ENCODE measurements at regions not wholly inside any gene's neighbourhood (a gene's known extent, or its start where the extent isn't known, plus 50 kb on each side); places are given as distances from the start of the nearest gene placed in this dataset.

DNA sequence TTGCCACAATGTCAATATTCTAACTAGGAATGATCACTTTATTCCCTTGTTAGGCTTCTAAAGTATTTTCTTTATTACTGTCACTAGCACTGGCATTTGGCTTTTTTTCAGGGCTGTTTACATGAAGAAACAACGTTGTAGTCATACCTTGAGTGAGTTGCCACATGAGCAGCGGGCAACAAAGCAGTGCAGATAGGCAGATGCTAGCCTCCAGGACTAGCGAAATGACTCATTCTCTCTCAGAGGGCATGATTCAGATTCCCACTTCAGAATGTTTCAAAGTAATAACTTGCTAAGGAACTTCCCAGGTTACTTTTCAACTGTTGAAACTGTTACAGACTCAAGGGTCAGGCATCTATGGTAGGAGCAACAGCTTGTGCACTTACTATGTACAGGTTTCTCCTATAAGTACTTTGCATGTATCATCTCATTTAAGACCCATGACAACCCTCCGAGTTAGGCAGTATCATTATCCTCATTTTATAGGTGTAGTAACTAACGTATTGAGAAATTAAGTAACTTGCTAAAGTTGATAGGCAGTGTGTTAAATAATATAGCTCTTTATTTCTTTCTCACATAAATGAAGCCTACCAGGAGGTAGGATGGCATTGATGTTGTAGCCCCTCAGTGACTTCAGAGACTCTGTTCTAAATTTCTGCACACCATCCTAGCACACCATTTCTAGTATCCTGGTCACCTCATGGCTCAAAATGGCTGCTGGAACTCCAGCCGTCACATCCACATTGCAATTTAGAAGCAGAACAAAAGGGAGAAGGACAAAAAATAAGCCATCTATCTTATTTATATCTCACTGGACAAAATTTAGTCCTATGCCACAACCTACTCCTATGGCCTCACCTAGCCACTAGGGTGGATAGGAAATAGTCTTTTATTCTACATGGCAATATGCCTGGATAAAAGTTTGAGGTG is 83.3 kb downstream of the ICOS start:
- no peaks in the 10 kb centered on the region for H3K9me3 ChIP-seq (ENCODE audit: control insufficient read depth, insufficient read depth, low read length)
- DNase-seq (peak in 1 of 2 donors; percentile 13), ATAC-seq (no peak)
- no peaks in the 10 kb centered on the region for H3K4me1 ChIP-seq (ENCODE audit: control insufficient read depth, insufficient read depth, low read length)
- H3K27me3 ChIP-seq (ENCODE audit: control insufficient read depth, insufficient read depth, low read length) = no peaks in the 10 kb centered on the region
- intact Hi-C loops (cut with micrococcal nuclease) = no loop called here
- Mint-ChIP-seq H3K4me3 (no peak overlapping the region), H3K9me3 (peaks cover 0 to 2% of the 10 kb centered on the region in 2 donors), H3K36me3 (no peaks in the 10 kb centered on the region), H3K27me3 (ENCODE audit: low read depth in 2 of 2) (peaks cover 4 to 13% of the 10 kb centered on the region in 2 donors), H3K4me1 (peaks cover 5 to 6% of the 10 kb centered on the region in 2 donors), H3K27ac (no peak overlapping the region)
- no peak overlapping the region for H3K27ac ChIP-seq (ENCODE audit: low read length)
- H3K36me3 ChIP-seq (ENCODE audit: control insufficient read depth, insufficient read depth, low read length) = no peaks in the 10 kb centered on the region
- TF ChIP-seq, protein P1, sequence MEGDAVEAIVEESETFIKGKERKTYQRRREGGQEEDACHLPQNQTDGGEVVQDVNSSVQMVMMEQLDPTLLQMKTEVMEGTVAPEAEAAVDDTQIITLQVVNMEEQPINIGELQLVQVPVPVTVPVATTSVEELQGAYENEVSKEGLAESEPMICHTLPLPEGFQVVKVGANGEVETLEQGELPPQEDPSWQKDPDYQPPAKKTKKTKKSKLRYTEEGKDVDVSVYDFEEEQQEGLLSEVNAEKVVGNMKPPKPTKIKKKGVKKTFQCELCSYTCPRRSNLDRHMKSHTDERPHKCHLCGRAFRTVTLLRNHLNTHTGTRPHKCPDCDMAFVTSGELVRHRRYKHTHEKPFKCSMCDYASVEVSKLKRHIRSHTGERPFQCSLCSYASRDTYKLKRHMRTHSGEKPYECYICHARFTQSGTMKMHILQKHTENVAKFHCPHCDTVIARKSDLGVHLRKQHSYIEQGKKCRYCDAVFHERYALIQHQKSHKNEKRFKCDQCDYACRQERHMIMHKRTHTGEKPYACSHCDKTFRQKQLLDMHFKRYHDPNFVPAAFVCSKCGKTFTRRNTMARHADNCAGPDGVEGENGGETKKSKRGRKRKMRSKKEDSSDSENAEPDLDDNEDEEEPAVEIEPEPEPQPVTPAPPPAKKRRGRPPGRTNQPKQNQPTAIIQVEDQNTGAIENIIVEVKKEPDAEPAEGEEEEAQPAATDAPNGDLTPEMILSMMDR (IDR thresholded peaks at IDR 0.05) = no peak
- no peak overlapping the region for H3K4me3 ChIP-seq (ENCODE audit: low read length)
- 75% methylated on average over 4 of the region's 6 CpGs for WGBS (ENCODE audit: insufficient coverage)

GRCh38 chr2:204021290-204022081 is 84.9 kb downstream of the ICOS start:
- Histone ChIP-seq H3K27me3 (ENCODE audit: control insufficient read depth, insufficient read depth, low read length) (no peaks in the 10 kb centered on the region), H3K4me1 (ENCODE audit: control insufficient read depth, insufficient read depth, low read length) (no peaks in the 10 kb centered on the region), H3K9me3 (ENCODE audit: control insufficient read depth, insufficient read depth, low read length) (no peaks in the 10 kb centered on the region), H3K27ac (ENCODE audit: low read length) (no peak overlapping the region), H3K36me3 (ENCODE audit: control insufficient read depth, insufficient read depth, low read length) (no peaks in the 10 kb centered on the region), H3K4me3 (ENCODE audit: low read length) (no peak overlapping the region)
- Mint-ChIP-seq H3K27ac (no peak overlapping the region), H3K9me3 (no peaks in the 10 kb centered on the region), H3K36me3 (no peaks in the 10 kb centered on the region), H3K4me1 (peaks cover 0 to 3% of the 10 kb centered on the region in 2 donors), H3K4me3 (no peak overlapping the region), H3K27me3 (ENCODE audit: low read depth in 2 of 2) (peaks cover 8 to 13% of the 10 kb centered on the region in 2 donors)
- TF ChIP-seq, protein P1 (IDR thresholded peaks at IDR 0.05) = no peak
- WGBS (ENCODE audit: insufficient coverage) = 100% methylated on average over 3 of the region's 5 CpGs
- DNase-seq (no peak), ATAC-seq (no peak)
- intact Hi-C loops (cut with micrococcal nuclease) = no loop called here

- Histone ChIP-seq H3K27ac (ENCODE audit: low read length) (no peak overlapping the region), H3K27me3 (ENCODE audit: control insufficient read depth, insufficient read depth, low read length) (no peaks in the 10 kb centered on the region), H3K4me1 (ENCODE audit: control insufficient read depth, insufficient read depth, low read length) (no peaks in the 10 kb centered on the region), H3K9me3 (ENCODE audit: control insufficient read depth, insufficient read depth, low read length) (no peaks in the 10 kb centered on the region), H3K36me3 (ENCODE audit: control insufficient read depth, insufficient read depth, low read length) (no peaks in the 10 kb centered on the region), H3K4me3 (ENCODE audit: low read length) (no peak overlapping the region)
- TF ChIP-seq, protein P1 (IDR thresholded peaks at IDR 0.05) = no peak
- Mint-ChIP-seq H3K4me3 (no peak overlapping the region), H3K4me1 (peaks cover 0 to 5% of the 10 kb centered on the region in 2 donors), H3K36me3 (no peaks in the 10 kb centered on the region), H3K27me3 (ENCODE audit: low read depth in 2 of 2) (peaks cover 8 to 13% of the 10 kb centered on the region in 2 donors), H3K27ac (no peak overlapping the region), H3K9me3 (no peaks in the 10 kb centered on the region)
- intact Hi-C loops (cut with micrococcal nuclease) = no loop called here
- peak in 1 of 2 donors; percentile 28 for DNase-seq
- ATAC-seq = no peak
- WGBS (ENCODE audit: insufficient coverage) = 89% methylated on average over 5 of the region's 5 CpGs
These were observed 86.0 kb downstream of the ICOS start for GRCh38 chr2:204022550-204022949.
